GM10266 (cell line): ENCODE measurements at regions not wholly inside any gene's neighbourhood (a gene's known extent, or its start where the extent isn't known, plus 50 kb on each side); places are given as distances from the start of the nearest gene placed in this dataset.

Experiments used
- DNase-seq: peaks from one replicate; pipeline ENCODE4 v3.0.0; 2012; ENCODE audit errors: extremely low spot score
- TF ChIP-seq, protein P1 (sequence below): IDR thresholded peaks from 2 replicates; pipeline ENCODE4 v1.5.1; 2012; ENCODE audit warnings: mild to moderate bottlenecking, low read depth; ENCODE audit not compliant: control insufficient read depth, insufficient read depth; ENCODE audit errors: missing control alignments

GRCh38 chr9:118987167-118987566, 382.1 kb downstream of the BRINP1 start:
- TF ChIP-seq, protein P1, sequence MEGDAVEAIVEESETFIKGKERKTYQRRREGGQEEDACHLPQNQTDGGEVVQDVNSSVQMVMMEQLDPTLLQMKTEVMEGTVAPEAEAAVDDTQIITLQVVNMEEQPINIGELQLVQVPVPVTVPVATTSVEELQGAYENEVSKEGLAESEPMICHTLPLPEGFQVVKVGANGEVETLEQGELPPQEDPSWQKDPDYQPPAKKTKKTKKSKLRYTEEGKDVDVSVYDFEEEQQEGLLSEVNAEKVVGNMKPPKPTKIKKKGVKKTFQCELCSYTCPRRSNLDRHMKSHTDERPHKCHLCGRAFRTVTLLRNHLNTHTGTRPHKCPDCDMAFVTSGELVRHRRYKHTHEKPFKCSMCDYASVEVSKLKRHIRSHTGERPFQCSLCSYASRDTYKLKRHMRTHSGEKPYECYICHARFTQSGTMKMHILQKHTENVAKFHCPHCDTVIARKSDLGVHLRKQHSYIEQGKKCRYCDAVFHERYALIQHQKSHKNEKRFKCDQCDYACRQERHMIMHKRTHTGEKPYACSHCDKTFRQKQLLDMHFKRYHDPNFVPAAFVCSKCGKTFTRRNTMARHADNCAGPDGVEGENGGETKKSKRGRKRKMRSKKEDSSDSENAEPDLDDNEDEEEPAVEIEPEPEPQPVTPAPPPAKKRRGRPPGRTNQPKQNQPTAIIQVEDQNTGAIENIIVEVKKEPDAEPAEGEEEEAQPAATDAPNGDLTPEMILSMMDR = no peak

DNA sequence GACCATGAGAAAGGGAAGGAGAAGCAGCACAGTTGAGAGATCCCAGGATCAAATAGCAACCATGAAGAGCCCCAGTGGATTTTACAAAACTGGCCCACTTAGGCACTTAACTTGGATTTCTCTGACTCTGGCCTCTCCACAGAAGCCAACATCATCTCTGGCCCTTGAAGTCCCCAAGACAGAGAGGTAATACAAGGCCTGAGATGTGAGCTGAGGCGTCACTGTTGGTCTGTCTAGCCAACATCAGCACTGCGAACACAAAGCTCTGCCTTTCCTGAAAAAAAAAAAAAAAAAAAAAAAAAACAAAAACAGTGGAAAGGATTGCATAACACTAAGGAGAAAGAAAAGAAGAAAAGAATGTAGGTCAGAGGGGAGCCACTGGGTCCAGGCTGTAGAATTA, 378.3 kb downstream of the BRINP1 start:
- TF ChIP-seq, protein P1 = no peak

More at GRCh38 chr9:118987167-118987566, 382.1 kb downstream of the BRINP1 start:
- no peak for DNase-seq

DNA sequence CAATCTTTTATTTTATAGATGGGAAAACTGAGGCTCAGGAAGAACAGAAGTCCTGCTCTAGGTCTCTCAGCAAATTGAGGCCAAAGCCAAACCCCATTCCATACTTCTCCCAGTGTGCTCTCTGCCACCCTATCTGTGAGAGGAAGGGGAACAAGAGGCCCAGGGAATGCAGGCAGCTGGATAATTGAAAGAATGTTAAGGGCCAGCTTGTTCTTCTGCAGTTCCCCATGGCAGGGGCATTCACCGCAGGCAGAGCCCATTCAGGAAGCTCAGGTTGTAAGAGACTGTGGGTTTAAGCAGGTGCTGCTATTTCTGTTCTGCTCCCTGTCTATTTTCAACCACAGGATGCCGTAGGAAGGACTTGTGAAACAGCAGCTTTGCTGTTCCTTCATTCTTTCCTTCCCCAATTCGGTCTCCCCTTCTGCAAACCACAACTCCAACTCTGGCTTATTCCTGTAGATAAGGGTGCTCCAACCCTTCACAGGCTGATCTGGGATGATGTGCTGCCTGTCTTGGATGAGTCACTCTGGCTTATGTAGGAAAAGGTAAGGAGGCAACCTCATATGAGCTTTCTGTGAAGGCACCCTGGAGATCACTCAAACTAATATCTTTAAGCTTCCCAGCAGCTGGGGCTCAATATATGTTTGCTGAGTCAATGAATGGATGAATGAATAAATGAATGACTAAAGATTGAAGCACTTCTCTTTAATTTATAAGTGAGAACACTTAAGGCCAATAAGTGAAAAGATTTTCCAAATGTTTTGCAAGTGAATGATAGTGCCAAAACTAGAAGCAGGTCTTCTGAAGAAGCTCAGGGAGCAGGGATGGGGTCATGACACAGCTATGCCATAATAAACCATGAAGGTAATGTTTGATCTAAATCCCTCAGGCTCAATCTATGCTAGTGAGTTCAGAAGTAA, 377.6 kb downstream of the BRINP1 start:
- TF ChIP-seq, protein P1 = no peak
- no peak for DNase-seq

More for the DNA sequence above, 378.3 kb downstream of the BRINP1 start:
- DNase-seq = no peak

DNA sequence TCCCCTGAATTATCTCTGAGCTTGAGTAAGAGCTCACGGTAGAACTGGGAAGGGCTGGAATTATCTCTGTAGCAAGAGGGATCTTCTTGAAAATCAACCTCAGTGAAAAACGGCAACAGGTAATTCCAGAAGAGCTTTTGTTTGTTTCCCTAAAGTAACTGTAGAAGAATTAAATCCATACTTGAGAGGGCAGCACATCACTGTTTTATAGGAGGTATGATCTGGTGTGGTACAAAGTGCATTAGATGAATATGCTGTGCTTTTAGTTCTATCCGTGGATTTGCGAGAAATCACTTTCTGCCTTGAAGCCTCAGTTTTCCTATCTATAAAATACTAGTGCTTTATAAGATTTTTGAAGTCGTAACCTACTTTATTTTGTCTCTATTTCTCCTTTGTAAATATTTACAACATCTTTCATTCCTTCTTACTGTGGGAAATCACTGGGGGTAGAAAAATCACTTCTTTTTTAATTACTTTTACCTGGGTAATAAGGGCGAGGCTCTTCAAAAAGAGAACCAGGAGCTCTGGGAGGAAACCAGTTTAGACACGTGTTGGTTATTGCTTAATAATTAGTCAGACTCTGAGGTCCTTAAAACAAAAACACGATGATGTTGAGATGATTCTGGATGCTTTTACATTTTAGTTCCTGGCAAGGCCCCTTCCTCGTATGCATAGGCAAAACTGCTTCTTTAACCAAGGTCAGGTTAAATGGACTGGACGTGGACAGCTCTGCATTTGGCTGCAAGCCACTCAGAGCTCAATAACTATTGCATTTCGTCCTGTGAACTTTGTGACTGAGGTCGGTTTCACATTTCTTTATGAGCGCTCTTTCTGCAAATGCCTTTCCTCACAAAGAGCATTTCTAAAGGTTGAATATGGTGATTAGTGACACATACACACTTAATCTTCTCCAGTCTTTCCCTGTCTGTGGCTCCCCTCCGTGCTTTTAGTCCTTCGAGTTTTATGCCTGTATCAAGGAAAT, 376.1 kb downstream of the BRINP1 start:
- no peak for DNase-seq
- TF ChIP-seq, protein P1 = no peak

GRCh38 chr9:118993965-118994364, 375.3 kb downstream of the BRINP1 start:
- TF ChIP-seq, protein P1 = no peak
- no peak for DNase-seq

DNA sequence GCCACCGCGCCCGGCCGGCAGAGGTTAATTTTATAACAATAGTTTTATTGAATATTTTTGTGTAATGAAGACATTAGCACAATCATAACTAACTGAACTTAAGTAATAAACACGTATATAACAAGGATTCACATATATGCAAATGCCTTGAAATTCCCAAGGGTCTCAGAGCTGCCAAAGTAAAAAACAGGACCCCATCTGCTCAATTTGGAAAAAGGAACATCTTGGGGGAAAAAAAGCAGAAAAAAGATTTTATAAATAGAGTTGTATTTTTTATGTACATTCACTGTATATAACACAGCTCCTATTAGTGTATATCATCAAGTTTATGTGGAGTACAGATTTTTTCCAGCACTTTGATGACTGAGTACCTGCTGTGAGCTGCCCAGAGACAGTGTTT, 366.7 kb downstream of the BRINP1 start:
- no peak for DNase-seq
- TF ChIP-seq, protein P1 = no peak
